ENCODE measurements at regions not wholly inside any gene's neighbourhood (a gene's known extent, or its start where the extent isn't known, plus 50 kb on each side); places are given as distances from the start of the nearest gene placed in this dataset.

- no peak for TF ChIP-seq CTCF (IDR thresholded peaks at IDR 0.05 in 4 of 5, conservative IDR thresholded peaks at IDR 0.05 in 1 of 5)
- no peak for TF ChIP-seq POLR2A (IDR thresholded peaks at IDR 0.05)
Observed at GRCh38 chr22:27501191-27501936, 300.2 kb downstream of the MN1 start.

Data from gastrocnemius medialis (tissue), 4 donors.